ENCODE measurements at regions not wholly inside any gene's neighbourhood (a gene's known extent, or its start where the extent isn't known, plus 50 kb on each side); places are given as distances from the start of the nearest gene placed in this dataset.
"Not testable (repeated sequence)": the region's sequence is repeated elsewhere in the genome, so short reads cannot be mapped to it uniquely, and the experiment has no call there.

DNA sequence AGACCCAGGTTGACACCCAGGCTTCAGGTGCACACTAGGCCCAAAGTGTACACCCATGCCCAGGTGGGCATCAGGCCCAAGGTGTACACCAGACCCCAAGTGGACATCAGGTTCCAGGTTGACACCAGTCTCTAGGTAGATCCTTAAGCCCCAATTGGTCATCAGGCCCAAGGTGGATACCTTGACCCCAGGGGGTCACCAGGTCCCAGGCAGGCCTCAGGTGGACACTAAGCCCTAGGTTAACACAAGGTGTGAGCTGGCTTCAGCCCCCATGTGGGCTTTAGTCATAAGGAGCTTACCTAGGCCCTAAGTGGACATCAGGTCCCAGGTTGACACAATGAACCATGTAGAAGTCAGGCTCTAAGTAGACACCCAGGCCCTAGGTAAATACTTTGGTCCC, 200.1 kb downstream of the POTEG start:
- TF ChIP-seq, protein P1, sequence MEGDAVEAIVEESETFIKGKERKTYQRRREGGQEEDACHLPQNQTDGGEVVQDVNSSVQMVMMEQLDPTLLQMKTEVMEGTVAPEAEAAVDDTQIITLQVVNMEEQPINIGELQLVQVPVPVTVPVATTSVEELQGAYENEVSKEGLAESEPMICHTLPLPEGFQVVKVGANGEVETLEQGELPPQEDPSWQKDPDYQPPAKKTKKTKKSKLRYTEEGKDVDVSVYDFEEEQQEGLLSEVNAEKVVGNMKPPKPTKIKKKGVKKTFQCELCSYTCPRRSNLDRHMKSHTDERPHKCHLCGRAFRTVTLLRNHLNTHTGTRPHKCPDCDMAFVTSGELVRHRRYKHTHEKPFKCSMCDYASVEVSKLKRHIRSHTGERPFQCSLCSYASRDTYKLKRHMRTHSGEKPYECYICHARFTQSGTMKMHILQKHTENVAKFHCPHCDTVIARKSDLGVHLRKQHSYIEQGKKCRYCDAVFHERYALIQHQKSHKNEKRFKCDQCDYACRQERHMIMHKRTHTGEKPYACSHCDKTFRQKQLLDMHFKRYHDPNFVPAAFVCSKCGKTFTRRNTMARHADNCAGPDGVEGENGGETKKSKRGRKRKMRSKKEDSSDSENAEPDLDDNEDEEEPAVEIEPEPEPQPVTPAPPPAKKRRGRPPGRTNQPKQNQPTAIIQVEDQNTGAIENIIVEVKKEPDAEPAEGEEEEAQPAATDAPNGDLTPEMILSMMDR (IDR thresholded peaks at IDR 0.05), result not testable (repeated sequence)
- TF ChIP-seq POLR2A (IDR thresholded peaks at IDR 0.05), result not testable (repeated sequence)
